ENCODE measurements at regions not wholly inside any gene's neighbourhood (a gene's known extent, or its start where the extent isn't known, plus 50 kb on each side); places are given as distances from the start of the nearest gene placed in this dataset.

- Mint-ChIP-seq H3K9me3 (no peaks in the 10 kb centered on the region), H3K4me1 (ENCODE audit: low read depth) (no peaks in the 10 kb centered on the region), H3K36me3 (ENCODE audit: low read depth) (no peaks in the 10 kb centered on the region), H3K4me3 (no peak overlapping the region), H3K27ac (no peak overlapping the region), H3K27me3 (peaks cover 6% of the 10 kb centered on the region)
- ATAC-seq (no peak), DNase-seq (no peak)
- intact Hi-C loops (cut with micrococcal nuclease): no loop called here
- ChIA-PET CTCF (interaction anchor here (1.3 kb wide), 1 partner anchor 10 kb away, joined by 3 read pairs; no protein-coding TSS in a partner anchor), POLR2A (no interaction called here)
- no peak for TF ChIP-seq CTCF (IDR thresholded peaks at IDR 0.05)
These were observed 296.2 kb downstream of the SETD4 start for GRCh38 chr21:35764077-35764476.

- no peak overlapping the region for H3K27ac Mint-ChIP-seq
- H3K27me3 Mint-ChIP-seq: peaks cover 4% of the 10 kb centered on the region
- H3K36me3 Mint-ChIP-seq (ENCODE audit: low read depth): no peaks in the 10 kb centered on the region
- no peaks in the 10 kb centered on the region for H3K4me1 Mint-ChIP-seq (ENCODE audit: low read depth)
- CTCF ChIA-PET: no interaction called here
- H3K4me3 Mint-ChIP-seq: no peak overlapping the region
- no peak for ATAC-seq
- H3K9me3 Mint-ChIP-seq: no peaks in the 10 kb centered on the region
- POLR2A ChIA-PET: no interaction called here
- no peak for DNase-seq
- intact Hi-C loops (cut with micrococcal nuclease): no loop called here
- TF ChIP-seq CTCF (IDR thresholded peaks at IDR 0.05): no peak
These were observed 305.7 kb downstream of the SETD4 start for GRCh38 chr21:35754583-35754982.

- no peak overlapping the region for H3K27ac Mint-ChIP-seq
These were observed 307.0 kb downstream of the SETD4 start for GRCh38 chr21:35753308-35753707.

GRCh38 chr21:35751171-35751570 lies 309.2 kb downstream of the SETD4 start:
- Mint-ChIP-seq H3K27me3 (no peaks in the 10 kb centered on the region), H3K27ac (no peak overlapping the region), H3K4me1 (ENCODE audit: low read depth) (peaks cover 9% of the 10 kb centered on the region), H3K9me3 (no peaks in the 10 kb centered on the region), H3K36me3 (ENCODE audit: low read depth) (no peaks in the 10 kb centered on the region), H3K4me3 (no peak overlapping the region)
- DNase-seq (no peak), ATAC-seq (no peak)
- ChIA-PET CTCF (no interaction called here), POLR2A (no interaction called here)
- TF ChIP-seq CTCF (IDR thresholded peaks at IDR 0.05): no peak
- intact Hi-C loops (cut with micrococcal nuclease): no loop called here

More at GRCh38 chr21:35753308-35753707, 307.0 kb downstream of the SETD4 start:
- H3K4me1 Mint-ChIP-seq (ENCODE audit: low read depth): peaks cover 9% of the 10 kb centered on the region
- ChIA-PET POLR2A (no interaction called here), CTCF (interaction anchor here (1.2 kb wide), 1 partner anchor 10 kb away, joined by 3 read pairs; no protein-coding TSS in a partner anchor)
- no peak overlapping the region for H3K4me3 Mint-ChIP-seq
- no peak for DNase-seq
- intact Hi-C loops (cut with micrococcal nuclease): no loop called here
- no peaks in the 10 kb centered on the region for H3K36me3 Mint-ChIP-seq (ENCODE audit: low read depth)
- H3K9me3 Mint-ChIP-seq: no peaks in the 10 kb centered on the region
- peaks cover 2% of the 10 kb centered on the region for H3K27me3 Mint-ChIP-seq
- ATAC-seq: no peak
- TF ChIP-seq CTCF (IDR thresholded peaks at IDR 0.05): no peak

GRCh38 chr21:35749904-35750303 lies 310.4 kb downstream of the SETD4 start:
- POLR2A ChIA-PET: interaction anchor here (0.9 kb wide), 1 partner anchor 31 kb away, joined by 3 read pairs; no protein-coding TSS in a partner anchor
- DNase-seq (no peak), ATAC-seq (no peak)
- intact Hi-C loops (cut with micrococcal nuclease): no loop called here
- no peak for TF ChIP-seq CTCF (IDR thresholded peaks at IDR 0.05)
- Mint-ChIP-seq H3K27me3 (no peaks in the 10 kb centered on the region), H3K4me3 (no peak overlapping the region), H3K27ac (no peak overlapping the region), H3K9me3 (no peaks in the 10 kb centered on the region), H3K4me1 (ENCODE audit: low read depth) (peaks cover 9% of the 10 kb centered on the region), H3K36me3 (ENCODE audit: low read depth) (no peaks in the 10 kb centered on the region)
- CTCF ChIA-PET: interaction anchor here (1.7 kb wide), 1 partner anchor 23 kb away, joined by 5 read pairs; no protein-coding TSS in a partner anchor

Data from activated CD8-positive, alpha-beta T cell treated with anti-CD3 and anti-CD28 coated beads for 36 hours (primary cell).